Naive thymus-derived CD8-positive, alpha-beta T cell (primary cell): ENCODE measurements at regions not wholly inside any gene's neighbourhood (a gene's known extent, or its start where the extent isn't known, plus 50 kb on each side); places are given as distances from the start of the nearest gene placed in this dataset.

ENCODE experiments used
- ATAC-seq, 2 donors: fragments of 150-1000 bp; cut with Tn5 transposase in 1 of 2; sonication (Bioruptor Pico), chemical (Tn5 transposase) in 1 of 2; 1 replicate in 1 of 2; 2 replicates in 1 of 2; pipeline ENCODE4 v1.10.0; 2021; ENCODE audit warnings: mild to moderate bottlenecking in 2 of 2, moderate library complexity in 2 of 2
- POLR2A ChIA-PET: fragments of 350-600 bp; sonication (Branson Sonifier 250); formaldehyde crosslinking; loops from one replicate; lab custom pipeline; 2021; ENCODE audit warnings: antibody characterized with exemption; lab: Charles Lee
- DNase-seq, 10 donors: peaks; one replicate each; pipeline versions ENCODE4 v3.0.0 to v3.0.0-alpha.2; 2020 to 2022
- H3K27ac Mint-ChIP-seq, 10 donors: one replicate each; pipeline ENCODE4 v1.8.0; 2020 to 2022; ENCODE audit warnings: mild to moderate bottlenecking in 10 of 10, mixed read lengths in 10 of 10, moderate library complexity in 4 of 10, inconsistent platforms in 1 of 10
- H3K27me3 Mint-ChIP-seq, 5 donors: one replicate each; pipeline ENCODE4 v1.8.0; 2021 to 2022; ENCODE audit warnings: mixed read lengths in 5 of 5
- H3K36me3 Mint-ChIP-seq, 3 donors: one replicate each; pipeline ENCODE4 v1.8.0; 2020 to 2022; ENCODE audit warnings: mixed read lengths in 3 of 3, mild to moderate bottlenecking in 2 of 3, inconsistent platforms in 1 of 3
- H3K4me1 Mint-ChIP-seq, 4 donors: one replicate each; pipeline ENCODE4 v1.8.0; 2021 to 2022; ENCODE audit warnings: mixed read lengths in 4 of 4
- H3K4me3 Mint-ChIP-seq, 10 donors: one replicate each; pipeline ENCODE4 v1.8.0; 2020 to 2022; ENCODE audit warnings: mild to moderate bottlenecking in 10 of 10, mixed read lengths in 10 of 10, moderate library complexity in 6 of 10, inconsistent platforms in 1 of 10
- H3K9me3 Mint-ChIP-seq, 9 donors: one replicate each; pipeline ENCODE4 v1.8.0; 2020 to 2022; ENCODE audit warnings: mixed read lengths in 9 of 9, mild to moderate bottlenecking in 3 of 9, inconsistent platforms in 1 of 9, moderate library complexity in 1 of 9

GRCh38 chr3:187454085-187454815 is 86.1 kb downstream of the RTP4 start:
- Mint-ChIP-seq H3K4me1 (no peaks in the 10 kb centered on the region), H3K27ac (no peak overlapping the region), H3K4me3 (no peak overlapping the region), H3K9me3 (peaks cover 0 to 6% (median 0%) of the 10 kb centered on the region in 9 donors), H3K36me3 (no peaks in the 10 kb centered on the region), H3K27me3 (peaks cover 9 to 35% (median 22%) of the 10 kb centered on the region in 5 donors)
- ATAC-seq, result no peak
- DNase-seq, result no peak
- POLR2A ChIA-PET, result no interaction called here

- H3K4me3 Mint-ChIP-seq, result no peak overlapping the region
- DNase-seq, result no peak
- no peak for ATAC-seq
- H3K9me3 Mint-ChIP-seq, result peaks cover 0 to 6% (median 0%) of the 10 kb centered on the region in 9 donors
- H3K27ac Mint-ChIP-seq, result no peak overlapping the region
- POLR2A ChIA-PET, result no interaction called here
- no peaks in the 10 kb centered on the region for H3K4me1 Mint-ChIP-seq
- H3K27me3 Mint-ChIP-seq, result peaks cover 8 to 18% (median 14%) of the 10 kb centered on the region in 5 donors
- no peaks in the 10 kb centered on the region for H3K36me3 Mint-ChIP-seq
Observed at GRCh38 chr3:187450431-187451190, 82.4 kb downstream of the RTP4 start.

- H3K4me1 Mint-ChIP-seq, result no peaks in the 10 kb centered on the region
- peaks cover 3 to 16% (median 6%) of the 10 kb centered on the region in 5 donors for H3K27me3 Mint-ChIP-seq
Observed at GRCh38 chr3:187448674-187449073, 80.5 kb downstream of the RTP4 start.

GRCh38 chr3:187447737-187448136 is 79.6 kb downstream of the RTP4 start:
- no peaks in the 10 kb centered on the region for H3K4me1 Mint-ChIP-seq
- peaks cover 0 to 5% (median 0%) of the 10 kb centered on the region in 9 donors for H3K9me3 Mint-ChIP-seq
- no peak overlapping the region for H3K4me3 Mint-ChIP-seq
- peaks cover 0 to 13% (median 5%) of the 10 kb centered on the region in 5 donors for H3K27me3 Mint-ChIP-seq
- ATAC-seq (no peak), DNase-seq (no peak)
- H3K27ac Mint-ChIP-seq, result no peak overlapping the region
- POLR2A ChIA-PET, result no interaction called here
- H3K36me3 Mint-ChIP-seq, result no peaks in the 10 kb centered on the region

More at GRCh38 chr3:187448674-187449073, 80.5 kb downstream of the RTP4 start:
- no peak overlapping the region for H3K27ac Mint-ChIP-seq
- no peak for DNase-seq
- H3K36me3 Mint-ChIP-seq, result no peaks in the 10 kb centered on the region
- POLR2A ChIA-PET, result no interaction called here
- peaks cover 0 to 6% (median 0%) of the 10 kb centered on the region in 9 donors for H3K9me3 Mint-ChIP-seq
- no peak for ATAC-seq
- no peak overlapping the region for H3K4me3 Mint-ChIP-seq

GRCh38 chr3:187445356-187445755 is 77.2 kb downstream of the RTP4 start:
- POLR2A ChIA-PET, result no interaction called here
- H3K4me1 Mint-ChIP-seq, result no peaks in the 10 kb centered on the region
- H3K27me3 Mint-ChIP-seq, result peaks cover 0 to 10% (median 5%) of the 10 kb centered on the region in 5 donors
- no peak for ATAC-seq
- H3K9me3 Mint-ChIP-seq, result no peaks in the 10 kb centered on the region
- DNase-seq, result no peak
- H3K36me3 Mint-ChIP-seq, result no peaks in the 10 kb centered on the region
- no peak overlapping the region for H3K27ac Mint-ChIP-seq
- H3K4me3 Mint-ChIP-seq, result no peak overlapping the region

- Mint-ChIP-seq H3K9me3 (peaks cover 0 to 7% (median 0%) of the 10 kb centered on the region in 9 donors), H3K4me1 (no peaks in the 10 kb centered on the region), H3K4me3 (no peak overlapping the region), H3K27me3 (peaks cover 6 to 28% (median 15%) of the 10 kb centered on the region in 5 donors), H3K27ac (no peak overlapping the region), H3K36me3 (peaks cover 0 to 7% (median 0%) of the 10 kb centered on the region in 3 donors)
- POLR2A ChIA-PET, result no interaction called here
- ATAC-seq (no peak), DNase-seq (no peak)
Observed at GRCh38 chr3:187434524-187434923, 66.3 kb downstream of the RTP4 start.

- H3K36me3 Mint-ChIP-seq, result peaks cover 0 to 7% (median 0%) of the 10 kb centered on the region in 3 donors
- H3K27ac Mint-ChIP-seq, result no peak overlapping the region
- ATAC-seq, result no peak
- no peak overlapping the region for H3K4me3 Mint-ChIP-seq
- no peak for DNase-seq
- no peaks in the 10 kb centered on the region for H3K4me1 Mint-ChIP-seq
- peaks cover 0 to 15% (median 0%) of the 10 kb centered on the region in 9 donors for H3K9me3 Mint-ChIP-seq
- peaks cover 8 to 37% (median 25%) of the 10 kb centered on the region in 5 donors for H3K27me3 Mint-ChIP-seq
- POLR2A ChIA-PET, result no interaction called here
Observed at GRCh38 chr3:187430576-187430975, 62.4 kb downstream of the RTP4 start.
